ENCODE measurements at regions not wholly inside any gene's neighbourhood (a gene's known extent, or its start where the extent isn't known, plus 50 kb on each side); places are given as distances from the start of the nearest gene placed in this dataset.

DNA sequence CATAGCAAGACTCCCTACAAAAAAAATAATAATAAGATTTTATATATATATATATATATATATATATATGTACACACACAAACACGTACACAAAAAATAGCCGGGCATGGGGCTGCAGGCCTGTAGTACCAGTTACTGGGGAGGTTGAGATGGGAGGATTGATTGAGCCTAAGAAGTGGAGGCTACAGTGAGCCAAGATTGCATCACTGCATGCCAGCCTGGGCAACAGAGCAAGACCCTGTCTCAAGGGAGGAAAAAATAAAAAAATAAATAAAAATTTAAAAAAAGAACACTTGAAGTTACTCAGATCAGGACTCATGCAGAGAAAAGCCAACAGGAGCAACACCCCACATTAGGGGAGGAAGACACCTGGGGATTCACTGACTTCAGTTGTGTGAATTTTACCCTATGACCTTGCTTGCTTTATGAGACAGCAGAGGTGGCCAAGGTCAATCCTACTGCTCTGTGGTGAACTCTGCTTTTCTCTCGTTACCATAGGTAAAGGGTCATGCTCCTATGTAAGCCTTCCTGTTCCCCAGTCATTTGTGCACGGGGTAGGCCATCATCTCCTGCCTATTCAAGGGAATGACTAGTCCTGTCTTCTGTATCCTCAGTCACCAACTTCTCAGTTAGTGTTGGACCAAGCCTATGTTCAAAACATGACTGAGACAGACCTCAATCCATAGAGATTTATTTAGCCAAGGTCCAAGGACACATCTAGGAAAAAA is 1119.8 kb upstream of the TMEM132C start:
- TF ChIP-seq CTCF (IDR thresholded peaks at IDR 0.05; ENCODE audit: borderline replicate concordance, insufficient read depth, low read depth, low read length): no peak
- H3K4me3 ChIP-seq (ENCODE audit: low read depth, low read length): no peak overlapping the region

DNA sequence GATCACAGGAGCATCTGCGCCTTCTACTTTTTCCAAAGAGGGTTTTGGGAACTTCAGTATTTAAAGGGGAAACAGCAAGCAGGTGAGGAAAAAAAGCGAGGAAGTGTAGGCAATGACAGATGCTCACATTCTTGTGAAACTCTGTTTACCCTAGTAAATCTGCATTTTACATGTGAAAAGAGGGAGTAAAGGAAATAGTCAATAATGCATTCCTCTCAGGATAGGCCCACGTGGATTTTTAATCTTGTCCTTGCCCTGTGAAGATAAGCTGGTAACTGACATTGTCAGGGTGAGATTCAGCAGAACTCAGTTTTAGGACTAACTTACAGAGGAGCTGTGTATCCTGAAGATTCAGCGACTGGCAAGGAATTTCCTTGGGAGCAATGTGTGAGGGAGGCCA is 1119.2 kb upstream of the TMEM132C start:
- TF ChIP-seq CTCF (IDR thresholded peaks at IDR 0.05; ENCODE audit: borderline replicate concordance, insufficient read depth, low read depth, low read length): no peak
- no peak overlapping the region for H3K4me3 ChIP-seq (ENCODE audit: low read depth, low read length)

GRCh38 chr12:127148318-127148717 is 1118.7 kb upstream of the TMEM132C start:
- no peak overlapping the region for H3K4me3 ChIP-seq (ENCODE audit: low read depth, low read length)
- TF ChIP-seq CTCF (IDR thresholded peaks at IDR 0.05; ENCODE audit: borderline replicate concordance, insufficient read depth, low read depth, low read length): no peak

GRCh38 chr12:127149226-127149964 is 1117.6 kb upstream of the TMEM132C start:
- H3K4me3 ChIP-seq (ENCODE audit: low read depth, low read length): no peak overlapping the region
- TF ChIP-seq CTCF (IDR thresholded peaks at IDR 0.05; ENCODE audit: borderline replicate concordance, insufficient read depth, low read depth, low read length): no peak

GRCh38 chr12:127150028-127150427 is 1116.9 kb upstream of the TMEM132C start:
- no peak for TF ChIP-seq CTCF (IDR thresholded peaks at IDR 0.05; ENCODE audit: borderline replicate concordance, insufficient read depth, low read depth, low read length)
- no peak overlapping the region for H3K4me3 ChIP-seq (ENCODE audit: low read depth, low read length)

- H3K4me3 ChIP-seq (ENCODE audit: low read depth, low read length): no peak overlapping the region
These were observed 1116.5 kb upstream of the TMEM132C start for GRCh38 chr12:127150479-127150878.

More at GRCh38 chr12:127150479-127150878, 1116.5 kb upstream of the TMEM132C start:
- TF ChIP-seq CTCF (IDR thresholded peaks at IDR 0.05; ENCODE audit: borderline replicate concordance, insufficient read depth, low read depth, low read length): no peak

All from GM12875 (cell line).